ENCODE measurements at regions not wholly inside any gene's neighbourhood (a gene's known extent, or its start where the extent isn't known, plus 50 kb on each side); places are given as distances from the start of the nearest gene placed in this dataset.

DNA sequence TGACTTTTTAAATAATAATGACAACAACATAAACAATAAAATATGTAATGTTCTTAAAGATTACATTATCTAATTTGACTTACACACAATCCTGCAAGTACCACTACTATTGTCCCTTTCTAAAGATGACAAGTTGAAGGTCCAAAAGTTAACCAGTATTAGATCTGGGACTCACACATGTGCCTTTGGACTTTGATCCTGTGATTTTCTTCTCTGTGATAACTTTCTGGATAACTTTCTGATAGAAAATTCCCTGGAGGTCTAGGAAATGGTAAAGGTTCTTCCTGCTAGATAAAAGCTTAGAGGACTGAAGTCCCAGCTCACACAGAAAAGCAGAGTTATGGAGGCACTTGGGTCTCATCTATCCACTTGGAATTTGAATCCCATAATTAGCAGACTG is 311.9 kb upstream of the KLHL29 start:
- BruUV-seq (replicated peaks), result no TSS peak
- RAD21 ChIA-PET (ENCODE audit: low non-redundant PET in 1 of 2, low total read pairs in 2 of 2, uncharacterized antibody in 2 of 2, unreplicated experiment in 2 of 2), result no interaction called here
- CTCF ChIA-PET, result no interaction called here

More for the DNA sequence above, 311.9 kb upstream of the KLHL29 start:
- no peak for DNase-seq (ENCODE audit: low read depth, low spot score)
- 0 out of 2 replicates have a peak, but pooled peaks cover 9% of the 10 kb centered on the region for H3K27me3 ChIP-seq (ENCODE audit: insufficient read depth, low read length)
- H3K27ac ChIP-seq (ENCODE audit: low read depth, low read length), result no peak overlapping the region
- POLR2A ChIA-PET, result no interaction called here
- H3K36me3 ChIP-seq (ENCODE audit: control insufficient read depth in 1 of 2, insufficient read depth in 2 of 2, low read length in 2 of 2), result no peaks in the 10 kb centered on the region
- H3K4me2 ChIP-seq (ENCODE audit: low read length), result no peak overlapping the region
- H3K79me2 ChIP-seq (ENCODE audit: insufficient read depth, low read length), result no peaks in the 10 kb centered on the region
- no peak overlapping the region for H3K4me3 ChIP-seq (replicated peaks in 1 of 2; ENCODE audit: low read depth in 1 of 2, low read length in 2 of 2)
- TF ChIP-seq ZNF274 (IDR thresholded peaks at IDR 0.05; ENCODE audit: low read depth, low read length), result no peak
- TF ChIP-seq, protein P1, sequence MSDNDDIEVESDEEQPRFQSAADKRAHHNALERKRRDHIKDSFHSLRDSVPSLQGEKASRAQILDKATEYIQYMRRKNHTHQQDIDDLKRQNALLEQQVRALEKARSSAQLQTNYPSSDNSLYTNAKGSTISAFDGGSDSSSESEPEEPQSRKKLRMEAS (IDR thresholded peaks at IDR 0.05), result no peak
- TF ChIP-seq REST (IDR thresholded peaks at IDR 0.05; ENCODE audit: low read depth), result no peak
- TF ChIP-seq YY1 (IDR thresholded peaks at IDR 0.05; ENCODE audit: extremely low read depth, insufficient replicate concordance, low read depth, low read length), result no peak
- TF ChIP-seq, protein P2, sequence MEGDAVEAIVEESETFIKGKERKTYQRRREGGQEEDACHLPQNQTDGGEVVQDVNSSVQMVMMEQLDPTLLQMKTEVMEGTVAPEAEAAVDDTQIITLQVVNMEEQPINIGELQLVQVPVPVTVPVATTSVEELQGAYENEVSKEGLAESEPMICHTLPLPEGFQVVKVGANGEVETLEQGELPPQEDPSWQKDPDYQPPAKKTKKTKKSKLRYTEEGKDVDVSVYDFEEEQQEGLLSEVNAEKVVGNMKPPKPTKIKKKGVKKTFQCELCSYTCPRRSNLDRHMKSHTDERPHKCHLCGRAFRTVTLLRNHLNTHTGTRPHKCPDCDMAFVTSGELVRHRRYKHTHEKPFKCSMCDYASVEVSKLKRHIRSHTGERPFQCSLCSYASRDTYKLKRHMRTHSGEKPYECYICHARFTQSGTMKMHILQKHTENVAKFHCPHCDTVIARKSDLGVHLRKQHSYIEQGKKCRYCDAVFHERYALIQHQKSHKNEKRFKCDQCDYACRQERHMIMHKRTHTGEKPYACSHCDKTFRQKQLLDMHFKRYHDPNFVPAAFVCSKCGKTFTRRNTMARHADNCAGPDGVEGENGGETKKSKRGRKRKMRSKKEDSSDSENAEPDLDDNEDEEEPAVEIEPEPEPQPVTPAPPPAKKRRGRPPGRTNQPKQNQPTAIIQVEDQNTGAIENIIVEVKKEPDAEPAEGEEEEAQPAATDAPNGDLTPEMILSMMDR (IDR thresholded peaks at IDR 0.05 in 2 of 3, conservative IDR thresholded peaks at IDR 0.05 in 1 of 3; ENCODE audit: borderline replicate concordance in 1 of 3, insufficient read depth in 1 of 3, low read depth in 2 of 3, low read length in 2 of 3), result no peak
- no peak for TF ChIP-seq JUND (IDR thresholded peaks at IDR 0.05)
- TF ChIP-seq EZH2phosphoT487 (IDR thresholded peaks at IDR 0.05; ENCODE audit: borderline replicate concordance), result no peak
- no peak for TF ChIP-seq RAD21 (IDR thresholded peaks at IDR 0.05; ENCODE audit: low read depth)
- no peak for TF ChIP-seq TCF7L2 (IDR thresholded peaks at IDR 0.05; ENCODE audit: borderline replicate concordance, extremely low read depth, insufficient read depth, insufficient read length)
- TF ChIP-seq FOSL1 (IDR thresholded peaks at IDR 0.05; ENCODE audit: low read depth), result no peak
- TF ChIP-seq CBX3 (IDR thresholded peaks at IDR 0.05; ENCODE audit: low read depth), result no peak
- no peak for TF ChIP-seq SRF (IDR thresholded peaks at IDR 0.05; ENCODE audit: low read depth)
- no peak for TF ChIP-seq POLR2A (IDR thresholded peaks at IDR 0.05; ENCODE audit: borderline replicate concordance, extremely low read depth, insufficient read depth, insufficient read length)
- TF ChIP-seq ELF1 (IDR thresholded peaks at IDR 0.05; ENCODE audit: borderline replicate concordance, low read depth), result no peak
- no peak for TF ChIP-seq SIN3A (IDR thresholded peaks at IDR 0.05; ENCODE audit: low read depth)
- TF ChIP-seq EGR1 (IDR thresholded peaks at IDR 0.05; ENCODE audit: low read depth), result no peak
- no peak for TF ChIP-seq ZFX (IDR thresholded peaks at IDR 0.05)
- no peaks in the 10 kb centered on the region for H3K9me3 ChIP-seq (ENCODE audit: control insufficient read depth in 1 of 2, insufficient read depth in 1 of 2, low read depth in 1 of 2, low read length in 2 of 2)
- no peaks in the 10 kb centered on the region for H3K9me2 ChIP-seq (ENCODE audit: insufficient read depth)
- H2AFZ ChIP-seq (ENCODE audit: low read depth, low read length, poor library complexity, severe bottlenecking), result no peak overlapping the region
- H4K20me1 ChIP-seq (ENCODE audit: insufficient read depth), result no peaks in the 10 kb centered on the region
- no peak overlapping the region for H3K9ac ChIP-seq (ENCODE audit: low read length)
- intact Hi-C loops (cut with micrococcal nuclease), result no loop called here
- H3K4me1 ChIP-seq (ENCODE audit: control insufficient read depth in 1 of 2, insufficient read depth in 2 of 2, low read length in 2 of 2), result no peaks in the 10 kb centered on the region
- no peak for ATAC-seq
